Activated T-cell treated with anti-CD3 and anti-CD28 coated beads, Interleukin-2, amount 50 U/mL, for 1 hour (primary cell): ENCODE measurements at regions not wholly inside any gene's neighbourhood (a gene's known extent, or its start where the extent isn't known, plus 50 kb on each side); places are given as distances from the start of the nearest gene placed in this dataset.

ENCODE experiments used
- DNase-seq: peaks from one replicate; pipeline ENCODE4 v3.0.0-alpha.2; 2020

DNA sequence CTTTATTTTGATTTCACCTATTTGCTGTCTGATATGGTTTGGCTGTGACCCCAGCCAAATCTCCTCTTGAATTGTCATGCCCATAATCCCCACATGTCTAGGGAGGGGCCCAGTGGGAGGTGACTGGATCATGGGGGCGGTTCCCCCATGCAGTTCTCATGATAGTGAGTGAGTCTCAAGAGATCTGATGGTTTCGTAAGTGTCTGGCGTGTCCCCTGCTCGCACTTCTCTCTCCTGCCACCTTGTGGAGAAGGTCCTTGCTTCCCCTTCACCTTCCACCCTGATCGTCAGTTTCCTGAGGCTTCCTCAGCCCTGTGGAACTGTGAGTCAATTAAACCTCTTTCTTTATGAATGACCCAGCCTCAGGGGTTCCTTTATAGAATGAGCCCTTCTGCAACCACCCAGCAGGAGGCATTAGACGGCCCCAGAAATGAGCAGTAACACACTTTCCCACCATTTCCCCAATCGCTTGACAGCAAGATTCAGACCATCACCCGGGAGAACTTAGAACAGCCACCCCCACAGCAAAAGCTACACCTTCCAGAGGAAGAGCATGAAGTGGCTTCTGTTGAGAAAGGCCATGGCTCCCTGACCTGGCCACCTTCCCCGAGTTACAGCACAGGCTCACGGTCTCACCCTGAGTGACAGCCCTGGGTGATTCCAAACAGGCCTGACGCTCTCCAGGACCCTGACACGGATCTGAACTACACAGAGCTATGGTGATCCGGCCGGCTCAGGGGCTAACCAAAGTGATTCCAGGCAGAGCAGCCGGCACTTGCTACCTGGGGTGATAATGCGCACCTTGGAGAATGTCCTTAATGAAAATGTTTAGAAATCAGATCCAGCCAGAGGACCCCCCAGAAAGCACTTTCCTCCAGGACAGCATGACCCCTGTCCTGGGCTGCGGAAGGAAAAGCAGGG lies 131.2 kb upstream of the CDH4 start:
- DNase-seq: no peak

DNA sequence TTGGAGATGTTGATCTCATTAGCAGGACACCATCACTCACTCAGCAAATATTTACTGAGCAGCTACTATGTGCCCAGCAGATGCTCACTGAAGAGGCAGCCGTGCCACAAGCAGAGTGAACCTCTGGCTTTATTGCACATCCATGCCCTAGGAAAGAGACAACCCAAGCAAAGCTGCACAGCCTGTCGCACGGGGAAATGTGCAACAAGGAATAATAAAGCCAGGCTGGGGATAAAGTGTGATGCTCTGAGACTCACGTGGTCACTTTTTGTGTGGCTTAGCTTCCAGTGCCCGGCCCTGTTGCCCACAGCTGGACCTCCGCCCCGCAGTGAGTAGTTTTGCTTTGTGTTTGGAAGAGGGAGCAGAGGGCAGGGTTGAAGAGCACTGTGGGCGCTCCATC lies 130.4 kb upstream of the CDH4 start:
- no peak for DNase-seq

DNA sequence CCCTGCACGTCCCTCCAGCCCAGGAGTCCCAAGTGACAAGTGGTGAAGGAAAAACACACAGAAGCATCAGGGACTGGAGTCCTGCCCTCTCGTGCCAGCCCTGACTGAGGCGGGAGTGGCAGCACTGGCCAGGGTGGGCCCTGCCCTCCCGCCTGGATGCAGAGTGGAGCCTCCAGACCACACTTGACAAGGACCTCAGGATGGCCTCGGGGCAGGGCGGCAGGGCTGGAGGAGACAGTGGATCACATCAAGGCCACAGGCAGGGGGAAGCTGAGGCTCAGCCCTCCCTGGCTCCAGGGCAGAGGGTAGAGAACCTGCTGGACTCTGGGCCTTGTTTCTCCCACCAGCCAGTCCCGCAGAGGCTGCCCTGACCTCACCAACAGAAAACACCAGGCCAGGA lies 128.8 kb upstream of the CDH4 start:
- DNase-seq: no peak

DNA sequence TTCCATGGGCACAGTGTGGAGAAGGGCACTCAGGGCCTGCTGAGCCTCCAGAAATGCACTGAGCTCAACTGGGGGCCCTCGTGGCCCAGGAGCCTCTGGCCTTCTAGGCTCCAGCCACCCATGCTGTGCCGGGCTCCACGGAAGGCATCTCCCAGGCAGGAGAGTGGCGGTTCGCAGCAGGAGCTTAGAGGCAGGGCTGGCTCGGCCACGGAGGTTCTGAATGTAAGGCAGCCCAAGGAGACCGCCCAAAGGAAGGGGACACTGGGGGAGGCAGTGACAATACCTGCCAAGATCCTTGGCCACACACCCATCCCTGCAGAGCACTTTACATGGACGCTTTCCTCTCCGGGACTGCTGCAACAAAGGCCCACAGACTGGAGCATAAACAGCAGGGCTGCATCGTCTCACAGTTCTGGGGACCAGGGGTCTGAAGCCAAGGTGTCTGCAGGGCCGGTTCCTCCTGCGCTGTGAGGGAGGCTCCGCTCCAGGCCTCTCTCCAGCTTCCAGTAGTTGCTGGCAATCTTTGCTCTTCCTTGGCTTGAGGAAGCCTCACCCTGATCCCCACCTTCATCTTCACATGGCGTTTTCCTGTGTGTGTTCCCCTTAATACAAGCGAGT lies 128.2 kb upstream of the CDH4 start:
- DNase-seq: no peak

DNA sequence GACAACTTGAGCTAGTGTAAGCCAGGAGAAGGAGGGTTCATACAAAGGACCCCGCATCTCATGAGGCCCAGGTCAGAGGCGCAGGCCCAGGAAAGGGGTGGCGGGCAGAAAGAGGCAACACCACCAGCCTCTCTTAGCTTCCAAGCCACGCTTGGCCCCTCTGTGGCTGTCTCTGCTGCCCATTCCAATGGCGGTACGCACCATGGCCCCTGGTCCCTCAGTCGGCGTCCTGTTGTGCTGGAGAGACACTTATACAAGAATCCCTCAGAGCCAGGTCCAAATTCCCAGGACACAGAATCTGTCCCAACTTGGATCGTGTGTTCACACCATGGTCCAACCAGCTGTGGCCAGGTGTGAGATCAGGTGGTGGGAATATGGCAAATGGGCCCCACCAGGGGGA lies 127.0 kb upstream of the CDH4 start:
- no peak for DNase-seq

DNA sequence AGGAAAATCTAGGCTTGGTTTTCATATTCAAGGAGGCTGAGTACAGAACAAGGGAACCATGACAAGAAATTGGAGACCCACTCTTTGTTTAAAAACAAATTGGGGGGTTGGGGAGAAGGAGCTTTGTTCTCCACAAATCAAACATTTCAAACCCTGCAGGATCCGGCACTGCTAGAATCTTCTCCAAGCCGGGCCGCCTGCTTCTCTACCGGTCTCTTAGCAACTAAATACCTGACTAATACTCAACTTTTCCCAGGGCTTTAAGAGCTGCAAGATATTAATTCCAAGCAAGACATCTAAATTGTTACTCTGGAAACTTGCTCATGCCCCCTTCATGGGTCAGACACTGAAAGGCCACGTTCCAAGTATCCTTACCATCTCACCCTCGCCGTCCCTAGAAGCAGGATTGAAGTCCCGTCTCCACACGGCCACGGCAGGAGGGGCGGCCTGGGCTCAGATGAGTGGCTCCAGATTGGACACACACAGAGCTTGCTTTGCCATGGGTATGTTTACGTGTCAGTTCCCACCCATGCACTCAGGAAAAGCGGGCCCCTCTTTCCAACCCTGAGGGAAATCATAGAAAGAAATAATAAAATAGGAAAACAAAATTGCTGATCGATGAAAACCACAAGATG lies 126.4 kb upstream of the CDH4 start:
- DNase-seq: no peak

DNA sequence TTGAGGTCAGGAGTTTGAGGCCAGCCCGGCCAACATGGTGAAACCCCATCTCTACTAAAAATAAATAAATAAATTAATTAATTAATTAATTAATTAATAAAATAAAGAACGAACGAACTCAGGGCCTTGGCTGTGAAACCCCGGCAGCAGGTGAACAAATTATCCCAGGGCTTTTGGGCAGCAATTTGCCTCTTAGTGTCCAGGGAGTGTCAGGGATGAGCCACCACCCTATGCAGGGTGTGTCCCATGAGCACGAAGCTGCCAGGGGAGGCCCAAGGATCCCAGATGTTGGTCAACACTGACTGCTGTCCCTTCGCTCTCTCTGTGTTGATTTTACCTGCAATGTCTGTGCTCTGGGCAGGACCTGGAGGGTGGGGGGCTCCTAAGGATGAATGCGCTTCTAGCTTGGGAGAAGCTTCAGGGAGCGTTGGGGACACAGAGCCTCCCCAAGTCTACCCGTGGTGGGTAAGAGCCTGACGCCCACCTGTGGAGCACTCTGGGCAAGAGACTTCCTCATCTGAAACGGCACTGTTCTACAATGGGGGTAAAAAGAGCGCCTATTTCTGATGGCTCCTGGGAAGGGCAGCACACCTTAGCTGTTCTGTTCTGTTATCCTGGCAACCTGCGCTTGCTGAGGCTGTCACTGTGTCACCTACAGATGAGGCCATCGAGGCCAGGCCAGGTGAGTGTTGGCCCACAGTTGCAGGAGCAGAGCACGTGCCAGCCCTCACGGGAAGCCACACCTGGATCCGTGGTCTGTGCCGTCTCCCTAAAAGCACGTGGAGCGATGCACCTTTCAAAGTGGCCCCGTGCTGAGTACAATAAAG lies 125.5 kb upstream of the CDH4 start:
- DNase-seq: no peak

DNA sequence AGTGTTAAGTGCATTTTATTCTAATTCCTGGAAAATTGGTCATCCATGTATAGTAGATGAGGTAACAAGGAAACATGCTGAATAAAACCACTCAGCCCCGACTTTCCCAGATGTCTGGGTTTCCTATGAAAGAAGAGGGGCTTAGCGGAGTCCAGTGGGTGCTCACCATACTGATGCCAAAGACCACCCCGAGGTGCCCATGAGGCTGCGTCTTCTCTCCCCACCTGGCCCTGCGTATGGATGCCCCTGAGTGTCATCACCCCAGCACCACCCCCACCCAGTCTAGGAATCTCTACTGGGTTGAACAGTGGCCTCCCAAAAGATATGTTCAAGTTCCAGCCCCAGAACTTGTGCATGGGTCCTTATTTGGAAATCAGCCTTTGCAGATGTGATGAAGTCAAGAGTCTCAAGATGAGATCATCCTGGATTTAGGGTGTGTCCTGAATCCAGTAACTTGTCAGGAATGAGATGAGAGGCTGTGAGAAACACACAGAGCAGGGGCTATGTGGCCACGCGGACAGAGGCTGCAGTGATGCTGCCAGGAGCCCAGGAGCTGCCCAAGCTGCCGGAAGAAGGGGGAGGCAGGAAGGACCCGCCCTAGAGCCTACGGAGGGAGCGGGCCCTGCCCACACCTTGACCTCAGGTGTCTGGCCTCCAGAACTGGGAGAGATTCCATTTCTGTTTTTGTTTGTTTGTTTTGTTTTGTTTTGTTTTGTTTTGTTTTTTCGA lies 124.6 kb upstream of the CDH4 start:
- DNase-seq: no peak

DNA sequence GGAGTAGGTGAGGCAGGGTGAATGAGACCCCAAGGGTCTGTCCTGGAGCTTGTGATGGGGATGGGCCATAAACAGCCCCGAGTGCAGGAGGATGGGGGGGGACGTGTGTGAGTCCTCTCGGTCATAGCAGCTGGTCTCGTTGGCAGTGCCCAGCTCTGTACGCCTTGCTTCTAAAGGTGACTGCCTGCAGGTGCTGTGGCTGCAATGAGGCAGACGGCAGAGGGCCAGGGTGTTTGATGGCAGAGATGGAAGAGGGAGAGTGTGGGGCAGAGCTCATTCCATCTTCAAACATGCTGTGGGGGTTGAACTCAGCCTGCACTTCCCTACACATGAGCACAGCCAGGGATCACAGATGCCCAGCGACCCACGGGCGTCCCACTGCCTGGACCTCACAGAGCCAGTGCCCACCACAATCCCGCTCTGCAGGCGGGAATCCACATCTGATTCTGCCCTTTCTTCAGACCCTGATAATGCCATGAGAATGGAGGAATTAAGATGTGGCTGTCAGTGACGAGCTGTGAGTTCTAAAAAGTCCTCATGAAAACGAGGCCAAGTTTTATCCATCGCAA lies 123.3 kb upstream of the CDH4 start:
- DNase-seq: no peak

DNA sequence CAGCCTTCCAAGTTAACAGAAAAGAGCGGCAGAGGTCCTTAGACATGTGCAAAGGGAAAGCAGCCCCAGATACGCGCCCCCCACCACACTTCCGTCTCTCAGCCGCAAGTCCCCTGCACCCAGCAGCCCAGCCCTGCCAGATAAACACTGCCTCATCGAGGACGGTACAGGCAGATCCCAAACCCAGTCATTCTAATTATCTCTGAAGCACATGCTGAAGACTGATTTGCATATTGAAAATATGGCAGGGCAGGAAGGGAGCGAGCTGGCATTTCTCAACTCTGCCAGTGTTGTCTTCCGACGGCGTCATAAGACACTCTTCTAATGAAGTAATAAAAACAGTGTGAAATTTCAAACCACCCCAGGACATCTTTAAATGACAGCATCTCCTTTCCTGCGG lies 122.8 kb upstream of the CDH4 start:
- DNase-seq: no peak

DNA sequence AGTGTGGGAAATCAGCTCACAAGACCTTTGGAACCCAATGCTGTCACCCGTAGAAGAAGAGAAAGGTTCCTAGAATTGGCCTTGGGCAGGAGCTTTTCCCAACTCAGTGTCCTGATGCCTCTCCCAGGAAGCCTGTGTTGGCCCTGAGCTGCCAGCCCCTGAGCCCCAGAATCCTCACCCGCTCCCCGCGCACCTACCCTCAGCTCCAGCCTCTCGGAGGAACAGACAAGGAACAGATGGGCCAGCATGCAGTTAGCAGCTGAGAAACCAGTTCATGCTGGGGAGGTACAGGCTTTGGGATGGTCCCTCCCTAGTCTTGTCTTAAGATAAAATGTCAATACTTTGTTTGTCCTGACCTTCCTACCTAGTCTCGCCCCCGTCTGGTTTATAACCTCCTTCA lies 121.9 kb upstream of the CDH4 start:
- DNase-seq: no peak

DNA sequence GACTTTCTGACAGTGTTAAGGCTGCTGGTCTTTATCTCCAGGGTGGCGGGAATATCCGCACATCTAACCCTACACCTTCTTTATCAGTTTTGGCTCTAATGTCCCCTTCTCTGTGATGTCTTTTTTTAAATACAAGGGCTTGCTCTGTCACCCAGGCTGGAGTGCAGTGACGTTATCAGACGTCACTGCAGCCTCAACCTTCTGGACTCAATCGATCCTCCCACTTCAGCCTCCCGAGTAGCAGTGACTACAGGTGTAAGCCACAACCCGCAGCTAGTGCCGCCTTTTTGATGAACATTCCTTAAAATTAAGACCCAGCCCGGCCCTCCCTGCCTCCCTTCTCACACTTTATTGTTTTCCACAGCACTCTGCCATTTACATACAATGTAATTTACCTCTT lies 120.1 kb upstream of the CDH4 start:
- DNase-seq: no peak

DNA sequence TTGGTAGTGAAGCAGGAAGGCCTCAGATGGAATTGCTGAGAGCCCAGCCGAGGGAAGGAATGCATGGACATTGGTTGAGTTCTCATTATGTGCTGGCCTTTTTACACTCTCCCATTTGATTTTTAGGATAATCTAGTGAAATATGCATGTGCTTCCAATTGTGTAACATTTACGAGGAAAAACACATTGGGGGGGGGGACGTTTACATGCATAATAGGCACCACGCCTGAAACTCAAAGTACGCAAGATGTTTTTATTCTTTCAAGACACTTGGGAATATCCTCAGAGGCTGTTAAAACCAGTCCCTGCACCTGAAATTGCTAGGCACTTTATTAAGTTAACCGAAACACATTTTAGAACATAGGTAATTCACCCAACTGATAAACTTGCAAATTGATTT lies 118.5 kb upstream of the CDH4 start:
- DNase-seq: no peak

DNA sequence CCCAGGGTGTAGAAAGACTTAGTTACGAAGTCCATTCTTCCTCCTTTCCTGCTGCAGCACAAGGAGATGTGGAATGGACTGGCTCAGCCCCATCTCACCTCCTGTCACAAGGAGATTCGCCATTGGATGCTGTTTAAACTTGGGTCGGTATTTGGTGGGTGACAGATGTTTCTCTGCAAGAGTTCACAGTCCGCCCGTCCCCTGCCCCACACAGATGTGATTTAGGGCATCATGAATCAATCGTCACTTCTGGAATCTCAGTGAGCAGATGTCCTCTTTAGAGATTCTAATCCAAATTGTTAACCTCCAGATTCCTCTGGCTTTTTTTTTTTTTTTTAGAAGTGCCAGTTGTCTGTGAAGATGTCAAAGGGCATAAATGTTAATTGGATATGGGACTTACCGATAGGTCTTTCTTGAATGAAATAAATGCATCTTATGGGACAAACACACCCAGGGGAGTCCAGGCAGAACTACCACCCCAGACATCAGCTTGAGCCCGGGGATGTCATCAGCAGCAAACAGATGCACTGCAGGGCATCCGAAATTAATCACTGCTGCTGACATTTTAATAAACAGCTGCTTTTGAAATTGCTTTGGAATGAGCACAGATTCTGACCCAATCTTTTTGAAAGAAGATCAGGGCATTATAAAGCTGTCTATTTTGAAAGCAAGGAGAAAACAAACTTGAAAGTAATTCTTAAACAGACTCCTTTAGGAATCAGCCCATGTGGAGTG lies 117.6 kb upstream of the CDH4 start:
- DNase-seq: no peak

DNA sequence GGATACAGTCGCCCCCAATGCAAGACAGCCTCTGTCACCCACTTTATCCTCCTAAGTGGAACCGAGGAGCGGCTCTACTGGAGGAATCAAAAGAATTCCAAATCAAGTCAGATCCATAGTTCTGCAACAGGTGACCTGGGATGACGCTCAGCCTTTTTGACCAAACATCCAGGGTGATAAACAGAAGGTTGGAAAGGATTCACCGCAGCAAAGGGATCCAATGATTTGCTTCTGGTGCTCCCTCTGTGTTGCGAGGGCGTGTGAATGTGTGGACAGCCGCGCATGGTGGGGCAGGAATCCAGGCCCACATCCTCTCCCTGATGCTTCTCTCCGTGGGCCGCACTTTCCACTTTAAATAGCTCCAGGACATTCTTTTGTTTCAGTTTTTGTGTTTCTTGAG lies 116.8 kb upstream of the CDH4 start:
- no peak for DNase-seq

DNA sequence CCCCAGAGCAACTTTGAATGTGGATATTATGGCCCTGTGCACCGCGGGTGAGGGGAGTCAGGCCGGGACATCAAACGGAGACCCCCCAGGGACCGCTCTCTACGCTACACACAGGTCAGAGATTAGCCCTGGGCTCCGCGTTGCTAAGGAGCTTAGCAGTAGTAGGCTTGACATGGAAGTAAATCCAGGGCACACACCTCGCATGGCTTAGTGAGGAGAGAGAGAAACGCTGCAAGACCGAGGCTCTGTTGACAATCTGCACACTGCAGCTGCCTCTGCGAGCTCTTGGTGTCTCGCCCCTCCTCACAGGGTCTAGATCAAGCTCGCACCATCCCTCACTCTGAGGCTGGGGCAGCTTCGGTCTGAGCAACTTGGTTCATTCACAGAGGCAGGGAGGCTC lies 116.1 kb upstream of the CDH4 start:
- no peak for DNase-seq

DNA sequence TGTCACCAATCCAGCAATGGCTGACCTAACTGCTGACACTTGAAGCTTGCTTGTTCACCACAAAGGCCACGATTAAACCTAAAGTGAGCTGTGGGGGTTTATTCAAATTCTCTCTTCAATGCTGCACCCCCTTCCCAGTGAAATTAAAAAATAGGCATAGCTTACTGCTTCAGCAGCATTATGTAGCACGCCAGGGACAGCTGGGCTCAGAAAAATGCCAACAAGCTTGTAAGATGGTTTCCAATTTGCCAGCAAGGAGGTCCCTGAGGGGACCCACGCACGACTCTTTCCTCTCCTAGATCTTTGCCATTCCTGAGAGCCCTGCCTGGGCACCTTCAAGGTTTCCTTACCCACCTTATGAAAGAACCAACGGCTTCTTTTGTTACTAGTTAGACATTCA lies 113.5 kb upstream of the CDH4 start:
- no peak for DNase-seq

DNA sequence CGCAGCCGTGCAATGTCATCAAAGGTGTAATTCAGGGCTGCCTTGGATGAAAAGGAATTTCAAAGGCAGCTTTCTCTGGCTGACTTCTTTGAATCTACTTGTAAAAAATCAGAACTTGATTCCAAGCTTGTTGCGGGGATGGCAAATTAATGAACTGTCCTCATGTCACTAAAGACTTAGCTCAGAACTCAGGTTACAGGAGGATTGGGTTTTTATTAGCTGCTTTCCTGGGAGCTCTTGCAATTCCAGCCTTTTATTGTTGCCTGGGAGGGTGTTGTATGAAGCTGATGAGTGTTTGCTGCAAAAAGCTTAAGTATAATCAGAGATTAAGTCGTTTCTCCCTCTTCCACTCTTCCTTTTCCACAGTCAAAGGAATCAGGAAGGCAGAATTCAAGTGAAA lies 113.0 kb upstream of the CDH4 start:
- DNase-seq: no peak

DNA sequence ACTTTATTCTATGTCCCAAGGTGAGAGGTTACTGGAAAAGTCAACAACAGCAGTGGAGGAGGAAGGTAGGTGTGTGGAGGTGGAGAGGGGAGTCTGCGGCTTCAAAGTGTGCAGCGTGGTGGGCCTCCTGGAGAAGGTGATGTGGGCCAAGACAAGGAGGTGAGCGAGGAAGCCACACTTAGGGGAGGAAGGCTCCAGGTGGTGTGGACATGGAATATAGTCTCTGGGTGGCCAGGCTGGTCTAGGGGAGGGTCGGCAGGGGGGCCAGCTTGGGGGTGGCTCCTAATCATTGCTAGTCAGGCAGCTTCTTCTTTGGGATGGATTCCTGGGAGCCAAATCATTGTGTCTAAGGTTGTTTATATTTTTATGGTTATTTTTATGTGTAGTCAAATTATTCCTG lies 111.5 kb upstream of the CDH4 start:
- no peak for DNase-seq

DNA sequence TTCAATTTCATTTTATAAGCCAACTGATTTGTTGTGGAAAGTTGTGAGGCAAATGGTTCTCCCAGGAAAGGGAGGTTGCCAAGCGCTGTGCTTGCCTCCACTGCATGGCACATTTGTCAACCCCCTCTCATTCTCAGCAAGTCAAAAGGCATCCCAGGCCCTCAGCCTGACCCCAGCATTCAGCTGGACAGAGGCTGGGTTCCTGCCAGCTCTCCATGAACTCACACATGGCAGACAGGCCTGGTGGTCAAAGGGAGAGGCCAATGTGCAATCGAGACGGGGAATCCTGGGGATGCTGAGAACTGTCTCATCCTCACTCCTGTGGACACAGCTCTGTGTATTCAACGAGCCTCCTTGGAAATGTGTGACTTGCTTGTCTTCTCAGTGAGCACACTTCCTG lies 106.0 kb upstream of the CDH4 start:
- no peak for DNase-seq

DNA sequence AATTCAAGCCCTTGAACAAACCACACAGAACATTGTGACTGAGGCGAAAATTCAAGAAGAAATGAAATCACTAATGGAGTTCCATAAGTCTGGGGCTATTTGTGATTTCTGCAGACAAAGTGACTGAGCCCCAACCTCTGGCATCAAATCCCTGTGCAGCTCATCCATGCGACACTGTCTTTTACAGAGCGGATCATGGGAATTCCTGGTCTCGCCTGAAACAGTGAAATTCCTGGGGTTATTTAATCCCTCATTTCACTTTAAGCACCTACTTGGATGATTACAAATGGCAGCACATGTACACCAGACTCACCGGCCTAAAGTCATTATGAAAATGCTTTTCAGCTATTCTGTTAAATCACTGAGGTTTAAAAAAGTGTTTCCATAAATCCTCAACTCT lies 102.4 kb upstream of the CDH4 start:
- DNase-seq: no peak

DNA sequence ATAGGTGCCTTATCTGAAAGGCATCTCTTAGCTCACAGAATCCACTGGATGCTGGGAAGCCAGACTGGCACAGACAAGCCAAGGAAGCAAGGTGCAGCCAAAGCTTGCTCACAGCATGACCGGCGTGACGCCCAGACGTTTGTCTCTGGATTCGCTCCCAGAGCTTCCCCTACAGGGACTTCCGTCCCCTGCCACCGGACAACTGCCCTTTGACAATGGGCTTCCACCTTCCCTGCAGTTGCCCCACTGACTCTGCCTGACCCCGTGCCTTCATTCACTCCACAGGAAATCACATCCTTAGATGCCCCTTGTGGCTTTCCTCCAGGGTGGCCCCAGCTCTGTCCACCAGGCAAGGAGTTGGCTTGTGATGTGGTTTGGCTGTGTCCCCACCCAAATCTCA lies 94.8 kb upstream of the CDH4 start:
- DNase-seq: no peak
